Osteoblast (primary cell): ENCODE measurements at regions not wholly inside any gene's neighbourhood (a gene's known extent, or its start where the extent isn't known, plus 50 kb on each side); places are given as distances from the start of the nearest gene placed in this dataset.

ENCODE experiments used
- DNase-seq: peaks from one replicate; pipeline ENCODE4 v3.0.0; 2011; ENCODE audit warnings: low spot score, mixed read lengths; ENCODE audit not compliant: insufficient read length; ENCODE audit errors: missing footprints
- H2AFZ ChIP-seq: 2 replicates; pipeline ENCODE4 v1.6.0; 2011; ENCODE audit warnings: mild to moderate bottlenecking, low read length
- H3K27ac ChIP-seq: 2 replicates; pipeline ENCODE4 v1.5.1; 2011; ENCODE audit warnings: mild to moderate bottlenecking, low read depth, low read length, moderate library complexity
- H3K27me3 ChIP-seq: 2 replicates; pipeline ENCODE4 v1.6.0; 2012; ENCODE audit warnings: mild to moderate bottlenecking, control low read depth, inconsistent platforms, low read length, moderate library complexity; ENCODE audit not compliant: insufficient read depth
- H3K36me3 ChIP-seq: 2 replicates; pipeline ENCODE4 v1.5.1; 2011; ENCODE audit warnings: mild to moderate bottlenecking, low read length, control low read depth, moderate library complexity; ENCODE audit not compliant: insufficient read depth
- H3K4me1 ChIP-seq: 2 replicates; pipeline ENCODE4 v1.5.1; 2011; ENCODE audit warnings: mild to moderate bottlenecking, low read length, control low read depth, moderate library complexity; ENCODE audit not compliant: insufficient read depth
- H3K4me2 ChIP-seq: 2 replicates; pipeline ENCODE4 v1.6.0; 2011; ENCODE audit warnings: mild to moderate bottlenecking, low read length; ENCODE audit not compliant: insufficient read depth
- H3K4me3 ChIP-seq: fragments of 200-600 bp; sonication (generic); 3 replicates; pipeline ENCODE4 v1.5.1; 2012; ENCODE audit warnings: mild to moderate bottlenecking, low read length, inconsistent platforms; ENCODE audit not compliant: insufficient read depth
- H3K79me2 ChIP-seq: 2 replicates; pipeline ENCODE4 v1.6.0; 2012; ENCODE audit warnings: mild to moderate bottlenecking, low read length, control low read depth, inconsistent platforms; ENCODE audit not compliant: insufficient read depth
- H3K9me3 ChIP-seq: 2 replicates; pipeline ENCODE4 v1.5.1; 2011; ENCODE audit warnings: low read depth, low read length, control low read depth
- H4K20me1 ChIP-seq: 2 replicates; pipeline ENCODE4 v1.6.0; 2012; ENCODE audit warnings: mild to moderate bottlenecking, low read length, control low read depth; ENCODE audit not compliant: insufficient read depth
- CTCF ChIP-seq: IDR thresholded peaks from 2 replicates; pipeline ENCODE4 v1.5.1; 2011; ENCODE audit warnings: mild to moderate bottlenecking, low read depth, low read length, moderate library complexity; ENCODE audit errors: extremely low read depth

- Histone ChIP-seq H3K4me1 (no peaks in the 10 kb centered on the region), H3K27me3 (no peaks in the 10 kb centered on the region), H3K4me2 (no peak overlapping the region), H2AFZ (no peak overlapping the region), H4K20me1 (no peaks in the 10 kb centered on the region), H3K27ac (no peak overlapping the region), H3K9me3 (no peaks in the 10 kb centered on the region), H3K4me3 (no peak overlapping the region), H3K79me2 (no peaks in the 10 kb centered on the region), H3K36me3 (no peaks in the 10 kb centered on the region)
- DNase-seq, result no peak
- no peak for TF ChIP-seq CTCF
Measured at GRCh38 chr11:91046261-91046660, 823.4 kb upstream of the CHORDC1 start.

DNA sequence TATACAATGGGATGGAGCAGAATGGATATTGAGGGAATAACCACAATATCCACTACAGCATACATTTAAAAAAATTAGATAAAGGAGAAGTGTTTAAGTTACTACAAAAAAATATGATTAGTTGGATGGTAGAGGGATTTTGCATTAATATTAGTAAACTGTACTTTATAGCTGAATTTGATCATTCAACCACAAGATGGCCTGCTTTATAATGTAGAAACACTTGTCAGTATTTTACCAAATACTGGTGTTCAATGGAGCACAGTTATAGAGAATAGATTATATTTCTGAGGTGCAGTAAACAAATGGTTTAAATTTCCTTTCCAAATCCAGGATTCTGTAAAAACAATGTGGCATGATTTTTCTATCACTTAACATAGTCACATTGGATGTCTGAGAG, 818.8 kb upstream of the CHORDC1 start:
- Histone ChIP-seq H3K27ac (no peak overlapping the region), H3K4me1 (no peaks in the 10 kb centered on the region), H4K20me1 (no peaks in the 10 kb centered on the region), H3K79me2 (no peaks in the 10 kb centered on the region), H3K9me3 (no peaks in the 10 kb centered on the region), H3K36me3 (no peaks in the 10 kb centered on the region), H3K4me2 (no peak overlapping the region), H3K4me3 (no peak overlapping the region), H3K27me3 (no peaks in the 10 kb centered on the region), H2AFZ (no peak overlapping the region)
- DNase-seq, result no peak
- TF ChIP-seq CTCF, result no peak

DNA sequence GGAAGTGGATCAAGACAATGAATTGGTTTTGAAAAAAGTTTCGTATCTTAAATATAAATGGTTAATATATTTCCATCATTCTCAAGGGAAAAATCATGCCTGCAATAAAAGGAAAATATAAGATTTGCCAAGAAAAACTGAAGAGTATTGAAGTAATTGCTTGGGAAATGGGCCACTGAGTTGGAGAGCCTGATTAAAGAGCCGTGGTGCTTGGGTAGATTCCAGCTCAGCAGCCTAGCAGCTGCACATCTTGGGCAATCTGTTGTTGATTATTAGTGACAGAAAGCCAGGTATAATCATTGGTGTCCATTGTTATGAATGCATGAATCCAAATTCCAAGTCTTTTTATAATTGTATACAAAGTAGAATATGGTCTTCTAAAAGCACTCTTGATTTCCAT, 800.9 kb upstream of the CHORDC1 start:
- Histone ChIP-seq H3K27ac (no peak overlapping the region), H3K4me3 (no peak overlapping the region), H3K9me3 (no peaks in the 10 kb centered on the region), H3K4me1 (no peaks in the 10 kb centered on the region), H4K20me1 (no peaks in the 10 kb centered on the region), H2AFZ (no peak overlapping the region), H3K36me3 (no peaks in the 10 kb centered on the region), H3K79me2 (no peaks in the 10 kb centered on the region), H3K4me2 (no peak overlapping the region), H3K27me3 (no peaks in the 10 kb centered on the region)
- TF ChIP-seq CTCF, result no peak
- no peak for DNase-seq

DNA sequence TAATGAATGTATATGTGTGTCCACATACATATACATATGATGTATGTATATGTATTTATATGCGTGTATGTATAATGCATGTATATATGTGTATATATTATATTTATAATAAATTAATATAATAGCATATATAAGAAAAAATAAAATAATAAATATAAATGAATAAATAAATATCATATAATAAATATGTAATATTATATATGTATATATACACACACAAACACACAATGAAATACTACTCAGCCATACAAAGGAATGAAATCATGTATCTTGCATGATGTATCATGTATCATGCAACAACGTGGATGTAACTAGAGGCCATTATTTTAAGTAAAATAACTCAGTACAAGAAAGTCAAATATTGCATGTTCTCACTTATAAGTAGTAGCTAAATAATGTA, 788.7 kb upstream of the CHORDC1 start:
- Histone ChIP-seq H4K20me1 (no peaks in the 10 kb centered on the region), H3K9me3 (no peaks in the 10 kb centered on the region), H3K79me2 (no peaks in the 10 kb centered on the region), H3K27me3 (no peaks in the 10 kb centered on the region), H3K4me1 (no peaks in the 10 kb centered on the region), H3K36me3 (no peaks in the 10 kb centered on the region), H3K4me2 (no peak overlapping the region), H3K27ac (no peak overlapping the region), H3K4me3 (no peak overlapping the region), H2AFZ (no peak overlapping the region)
- TF ChIP-seq CTCF, result no peak
- no peak for DNase-seq
